Lung (tissue), 11 donors: ENCODE measurements at regions not wholly inside any gene's neighbourhood (a gene's known extent, or its start where the extent isn't known, plus 50 kb on each side); places are given as distances from the start of the nearest gene placed in this dataset.

Experiments
- ATAC-seq: fragments of 200-7000 bp; cut with Tn5 transposase; one replicate; pipeline ENCODE4 v1.9.1; 2020; ENCODE audit warnings: moderate number of reproducible peaks; ENCODE audit not compliant: insufficient read depth, low FRiP score
- DNase-seq, 3 donors: peaks; one replicate each; pipeline ENCODE4 v3.0.0-alpha.2; 2013 to 2017
- H3K27ac ChIP-seq, 2 donors: one replicate each; pipeline ENCODE4 v1.5.1; 2013; ENCODE audit warnings: mild to moderate bottlenecking in 2 of 2, moderate library complexity in 2 of 2, control low read depth in 1 of 2, inconsistent platforms in 1 of 2, low read depth in 1 of 2, low read length in 1 of 2
- H3K27me3 ChIP-seq, 3 donors: one replicate each; pipeline ENCODE4 v1.5.1; 2013; ENCODE audit warnings: low read length in 2 of 3; ENCODE audit not compliant: control insufficient read depth in 3 of 3, insufficient read depth in 3 of 3
- H3K36me3 ChIP-seq, 4 donors: one replicate each; pipeline ENCODE4 v1.5.1; 2013; ENCODE audit warnings: low read length in 4 of 4, mild to moderate bottlenecking in 1 of 4, moderate library complexity in 1 of 4; ENCODE audit not compliant: control insufficient read depth in 4 of 4, insufficient read depth in 4 of 4
- H3K4me1 ChIP-seq, 5 donors: one replicate each; pipeline ENCODE4 v1.5.1; 2013; ENCODE audit warnings: low read length in 5 of 5, mild to moderate bottlenecking in 2 of 5, moderate library complexity in 1 of 5; ENCODE audit not compliant: control insufficient read depth in 5 of 5, insufficient read depth in 5 of 5
- H3K4me3 ChIP-seq: one replicate; pipeline ENCODE4 v1.5.1; 2013; ENCODE audit warnings: mild to moderate bottlenecking, control low read depth, moderate library complexity
- H3K9ac ChIP-seq, 2 donors: one replicate each; pipeline ENCODE4 v1.5.1; 2013; ENCODE audit warnings: low read length in 2 of 2, control low read depth in 1 of 2; ENCODE audit not compliant: insufficient read depth in 1 of 2
- H3K9me3 ChIP-seq, 4 donors: one replicate each; pipeline ENCODE4 v1.5.1; 2013; ENCODE audit warnings: low read length in 3 of 4, mild to moderate bottlenecking in 1 of 4, moderate library complexity in 1 of 4; ENCODE audit not compliant: control insufficient read depth in 4 of 4, insufficient read depth in 3 of 4
- WGBS, 2 donors: extraction: QIAGEN DNeasy Blood & Tissue Kit; methylation state at CpG; one replicate each; pipeline ENCODE4 v1.1.7; 2013; 5-methylcytosine and 5-hydroxymethylcytosine counted together
- TF ChIP-seq, protein P1 (sequence below): IDR thresholded peaks from 2 replicates; pipeline ENCODE4 v1.5.1; 2012; ENCODE audit warnings: mild to moderate bottlenecking; ENCODE audit errors: control extremely low read depth, extremely low read depth
- donor health status: control.
- donor health status: control.
- donor health status: Bipolar disorder and iron deficiency.
- donor health status: healthy.
- donor health status: DM: yes; HTN: yes; CAD: no.

- Histone ChIP-seq H3K4me3 (no peak overlapping the region), H3K9me3 (no peaks in the 10 kb centered on the region), H3K27ac (no peak overlapping the region), H3K4me1 (no peaks in the 10 kb centered on the region), H3K36me3 (no peaks in the 10 kb centered on the region), H3K27me3 (no peaks in the 10 kb centered on the region), H3K9ac (no peak overlapping the region)
- TF ChIP-seq, protein P1, sequence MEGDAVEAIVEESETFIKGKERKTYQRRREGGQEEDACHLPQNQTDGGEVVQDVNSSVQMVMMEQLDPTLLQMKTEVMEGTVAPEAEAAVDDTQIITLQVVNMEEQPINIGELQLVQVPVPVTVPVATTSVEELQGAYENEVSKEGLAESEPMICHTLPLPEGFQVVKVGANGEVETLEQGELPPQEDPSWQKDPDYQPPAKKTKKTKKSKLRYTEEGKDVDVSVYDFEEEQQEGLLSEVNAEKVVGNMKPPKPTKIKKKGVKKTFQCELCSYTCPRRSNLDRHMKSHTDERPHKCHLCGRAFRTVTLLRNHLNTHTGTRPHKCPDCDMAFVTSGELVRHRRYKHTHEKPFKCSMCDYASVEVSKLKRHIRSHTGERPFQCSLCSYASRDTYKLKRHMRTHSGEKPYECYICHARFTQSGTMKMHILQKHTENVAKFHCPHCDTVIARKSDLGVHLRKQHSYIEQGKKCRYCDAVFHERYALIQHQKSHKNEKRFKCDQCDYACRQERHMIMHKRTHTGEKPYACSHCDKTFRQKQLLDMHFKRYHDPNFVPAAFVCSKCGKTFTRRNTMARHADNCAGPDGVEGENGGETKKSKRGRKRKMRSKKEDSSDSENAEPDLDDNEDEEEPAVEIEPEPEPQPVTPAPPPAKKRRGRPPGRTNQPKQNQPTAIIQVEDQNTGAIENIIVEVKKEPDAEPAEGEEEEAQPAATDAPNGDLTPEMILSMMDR, result no peak
- DNase-seq (no peak), ATAC-seq (no peak)
- WGBS, 2 donors, result 86 to 90% methylated on average over 6 of the region's 6 CpGs
Measured at GRCh38 chr11:45530776-45531175, 134.6 kb downstream of the CHST1 start.

- no peak overlapping the region for H3K9ac ChIP-seq
- ATAC-seq, result no peak
- 87 to 91% methylated on average over 2 of the region's 2 CpGs for WGBS, 2 donors
- TF ChIP-seq, protein P1, result no peak
- no peak overlapping the region for H3K27ac ChIP-seq
- H3K4me1 ChIP-seq, result peaks cover 0 to 4% (median 0%) of the 10 kb centered on the region in 5 donors
- no peaks in the 10 kb centered on the region for H3K36me3 ChIP-seq
- no peaks in the 10 kb centered on the region for H3K27me3 ChIP-seq
- DNase-seq, result no peak
- no peaks in the 10 kb centered on the region for H3K9me3 ChIP-seq
- H3K4me3 ChIP-seq, result no peak overlapping the region
Measured at GRCh38 chr11:45530111-45530510, 135.3 kb downstream of the CHST1 start.

DNA sequence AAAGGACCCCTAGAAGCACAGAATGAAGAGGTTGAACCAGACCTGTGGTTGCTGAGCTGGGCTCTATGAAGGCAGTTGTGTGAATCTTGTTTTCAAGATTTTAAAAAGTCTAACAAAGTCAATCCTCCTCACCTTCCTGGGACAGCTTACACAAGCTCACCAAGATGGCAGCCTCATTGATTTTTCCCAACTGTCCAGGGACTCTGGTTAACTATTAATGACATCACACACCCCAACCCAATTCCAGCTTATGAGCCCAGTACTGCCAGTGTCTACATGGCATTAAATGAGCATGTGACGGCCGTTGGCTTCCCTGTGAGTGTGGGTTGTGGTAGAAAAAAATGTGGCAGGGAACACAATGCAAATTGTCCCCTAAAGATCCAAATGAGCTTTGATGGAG, 137.0 kb downstream of the CHST1 start:
- WGBS, 2 donors, result 80 to 83% methylated on average over 2 of the region's 2 CpGs
- Histone ChIP-seq H3K9ac (no peak overlapping the region), H3K36me3 (no peaks in the 10 kb centered on the region), H3K27me3 (no peaks in the 10 kb centered on the region), H3K4me3 (no peak overlapping the region), H3K4me1 (peaks cover 0 to 9% (median 0%) of the 10 kb centered on the region in 5 donors), H3K9me3 (no peaks in the 10 kb centered on the region), H3K27ac (no peak overlapping the region)
- DNase-seq, result no peak
- ATAC-seq, result no peak
- TF ChIP-seq, protein P1, result no peak

DNA sequence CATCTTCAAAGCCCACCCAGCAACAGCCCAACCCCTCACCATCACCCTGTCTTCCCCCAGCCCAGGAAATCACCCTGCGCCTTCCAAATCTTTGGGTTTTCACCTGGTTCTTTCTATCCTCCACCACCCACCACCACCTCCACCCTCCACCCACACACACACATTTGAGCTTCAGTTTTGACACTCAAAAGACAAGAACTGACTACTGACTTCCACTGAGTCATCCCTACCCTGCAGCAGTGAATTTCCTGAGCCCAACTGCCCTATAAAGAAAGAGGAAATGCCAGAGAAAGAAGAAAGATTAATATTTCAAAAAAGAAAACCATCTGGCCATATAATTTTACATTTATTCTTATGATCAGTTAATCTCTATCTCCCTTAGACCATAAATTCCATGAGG, 137.5 kb downstream of the CHST1 start:
- ATAC-seq, result no peak

More for the DNA sequence above, 137.5 kb downstream of the CHST1 start:
- DNase-seq, result no peak
- Histone ChIP-seq H3K4me1 (peaks cover 0 to 13% (median 0%) of the 10 kb centered on the region in 5 donors), H3K4me3 (no peak overlapping the region), H3K27me3 (no peaks in the 10 kb centered on the region), H3K9me3 (no peaks in the 10 kb centered on the region), H3K27ac (no peak overlapping the region), H3K9ac (no peak overlapping the region), H3K36me3 (no peaks in the 10 kb centered on the region)
- TF ChIP-seq, protein P1, result no peak
- WGBS, 2 donors, result 25 to 67% methylated on average over 1 of the region's 1 CpG
